Erythroblast (primary cell): ENCODE measurements at regions not wholly inside any gene's neighbourhood (a gene's known extent, or its start where the extent isn't known, plus 50 kb on each side); places are given as distances from the start of the nearest gene placed in this dataset.

Experiments
- GATA1 ChIP-seq: IDR thresholded peaks from 2 replicates; pipeline ENCODE4 v1.6.1; 2011; ENCODE audit warnings: low read depth, mild to moderate bottlenecking, control low read depth, low read length, moderate library complexity
- POLR2A ChIP-seq: IDR thresholded peaks from 2 replicates; pipeline ENCODE4 v1.6.1; 2011; ENCODE audit warnings: mild to moderate bottlenecking, low read length

DNA sequence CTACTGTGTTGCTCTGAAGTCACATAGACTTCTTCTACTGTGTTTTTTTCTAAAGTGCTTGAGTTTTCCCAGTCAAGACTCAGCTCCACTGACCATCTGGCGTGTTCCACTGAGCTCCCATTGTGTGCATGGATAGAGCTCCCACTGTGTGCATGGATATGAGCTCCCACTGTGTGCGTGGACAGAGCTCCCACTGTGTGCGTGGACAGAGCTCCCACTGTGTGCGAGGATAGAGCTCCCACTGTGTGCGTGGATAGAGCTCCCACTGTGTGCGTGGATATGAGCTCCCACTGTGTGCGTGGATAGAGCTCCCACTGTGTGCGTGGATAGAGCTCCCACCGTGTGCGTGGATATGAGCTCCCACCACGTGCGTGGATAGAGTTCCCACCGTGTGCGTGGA is 148.3 kb upstream of the ALKAL2 start:
- no peak for TF ChIP-seq POLR2A
- no peak for TF ChIP-seq GATA1
